ENCODE measurements at regions not wholly inside any gene's neighbourhood (a gene's known extent, or its start where the extent isn't known, plus 50 kb on each side); places are given as distances from the start of the nearest gene placed in this dataset.

GRCh38 chrX:128518508-128518907 lies 466.3 kb upstream of the ACTRT1 start:
- no peak for TF ChIP-seq Cebpa-rat (IDR thresholded peaks at IDR 0.05)
- Histone ChIP-seq H3K9ac (no peak overlapping the region), H3K27me3 (peaks cover 58 to 100% (median 97%) of the 10 kb centered on the region in 11 experiments), H3K4me1 (no peaks in the 10 kb centered on the region), H4K20me1 (peaks cover 0 to 12% (median 0%) of the 10 kb centered on the region in 11 experiments; a peak in 2 of 22 replicates), H3K9me3 (replicated peaks in 1 of 11) (peaks cover 0 to 9% (median 0%) of the 10 kb centered on the region in 11 experiments; a peak in 1 of 22 replicates), H3K4me3 (no peak overlapping the region), H3K36me3 (no peaks in the 10 kb centered on the region), H3K4me2 (no peak overlapping the region), H3K27ac (no peak overlapping the region)

- Histone ChIP-seq H3K4me2 (no peak overlapping the region), H3K27me3 (peaks cover 58 to 99% (median 95%) of the 10 kb centered on the region in 11 experiments), H3K4me1 (no peaks in the 10 kb centered on the region), H4K20me1 (peaks cover 0 to 12% (median 0%) of the 10 kb centered on the region in 11 experiments; a peak in 2 of 22 replicates), H3K4me3 (no peak overlapping the region), H3K9me3 (replicated peaks in 1 of 11) (peaks cover 0 to 4% (median 0%) of the 10 kb centered on the region in 11 experiments; a peak in 1 of 22 replicates), H3K27ac (no peak overlapping the region), H3K36me3 (no peaks in the 10 kb centered on the region), H3K9ac (no peak overlapping the region)
- TF ChIP-seq Cebpa-rat (IDR thresholded peaks at IDR 0.05): no peak
These were observed 465.5 kb upstream of the ACTRT1 start for GRCh38 chrX:128517691-128518090.

- no peak overlapping the region for H3K4me2 ChIP-seq
- H4K20me1 ChIP-seq: no peaks in the 10 kb centered on the region
- no peak overlapping the region for H3K4me3 ChIP-seq
- no peaks in the 10 kb centered on the region for H3K4me1 ChIP-seq
- no peak for TF ChIP-seq Cebpa-rat (IDR thresholded peaks at IDR 0.05)
- no peaks in the 10 kb centered on the region for H3K36me3 ChIP-seq
- H3K9me3 ChIP-seq (replicated peaks in 1 of 11): peaks cover 0 to 2% (median 0%) of the 10 kb centered on the region in 11 experiments; a peak in 3 of 22 replicates
- H3K27me3 ChIP-seq: peaks cover 50 to 97% (median 80%) of the 10 kb centered on the region in 11 experiments
- H3K9ac ChIP-seq: no peak overlapping the region
- H3K27ac ChIP-seq: no peak overlapping the region
These were observed 452.3 kb upstream of the ACTRT1 start for GRCh38 chrX:128504496-128504895.

DNA sequence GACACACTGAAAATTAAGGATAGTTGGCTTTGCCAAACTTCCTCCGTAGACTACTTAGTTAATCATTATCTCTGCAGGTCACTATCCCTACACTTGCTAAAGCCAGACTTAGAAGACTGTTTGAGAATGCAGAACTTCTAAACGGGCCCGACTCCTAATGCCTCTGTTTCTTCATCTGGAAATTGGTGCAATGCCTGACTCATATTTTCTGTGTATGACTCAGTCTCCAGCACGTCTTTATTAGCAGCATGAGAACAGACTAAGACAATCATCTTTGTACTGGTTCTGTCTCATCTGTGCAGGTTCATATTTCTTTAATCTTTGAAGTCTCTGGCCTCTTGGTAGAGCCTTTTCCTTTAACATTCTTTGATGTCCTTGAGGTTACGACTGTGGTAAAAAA lies 411.9 kb upstream of the ACTRT1 start:
- H3K36me3 ChIP-seq: no peaks in the 10 kb centered on the region
- H3K27me3 ChIP-seq: peaks cover 34 to 95% (median 87%) of the 10 kb centered on the region in 11 experiments
- no peak overlapping the region for H3K9ac ChIP-seq
- no peaks in the 10 kb centered on the region for H3K4me1 ChIP-seq
- peaks cover 0 to 1% (median 0%) of the 10 kb centered on the region in 11 experiments; a peak in 1 of 22 replicates for H3K9me3 ChIP-seq (replicated peaks in 1 of 11)
- no peak overlapping the region for H3K4me3 ChIP-seq
- no peaks in the 10 kb centered on the region for H4K20me1 ChIP-seq
- H3K27ac ChIP-seq: no peak overlapping the region
- TF ChIP-seq Cebpa-rat (IDR thresholded peaks at IDR 0.05): no peak
- no peak overlapping the region for H3K4me2 ChIP-seq

- no peak overlapping the region for H3K4me2 ChIP-seq
- H3K27ac ChIP-seq: no peak overlapping the region
- no peaks in the 10 kb centered on the region for H3K4me1 ChIP-seq
- no peak overlapping the region for H3K4me3 ChIP-seq
- peaks cover 3 to 6% (median 4%) of the 10 kb centered on the region in 11 experiments; a peak in 17 of 22 replicates for H3K9me3 ChIP-seq (replicated peaks in 1 of 11)
- H3K27me3 ChIP-seq: peaks cover 60 to 96% (median 88%) of the 10 kb centered on the region in 11 experiments
- no peaks in the 10 kb centered on the region for H3K36me3 ChIP-seq
- TF ChIP-seq Cebpa-rat (IDR thresholded peaks at IDR 0.05): no peak
- no peak overlapping the region for H3K9ac ChIP-seq
- H4K20me1 ChIP-seq: no peaks in the 10 kb centered on the region
These were observed 408.6 kb upstream of the ACTRT1 start for GRCh38 chrX:128460835-128461234.

DNA sequence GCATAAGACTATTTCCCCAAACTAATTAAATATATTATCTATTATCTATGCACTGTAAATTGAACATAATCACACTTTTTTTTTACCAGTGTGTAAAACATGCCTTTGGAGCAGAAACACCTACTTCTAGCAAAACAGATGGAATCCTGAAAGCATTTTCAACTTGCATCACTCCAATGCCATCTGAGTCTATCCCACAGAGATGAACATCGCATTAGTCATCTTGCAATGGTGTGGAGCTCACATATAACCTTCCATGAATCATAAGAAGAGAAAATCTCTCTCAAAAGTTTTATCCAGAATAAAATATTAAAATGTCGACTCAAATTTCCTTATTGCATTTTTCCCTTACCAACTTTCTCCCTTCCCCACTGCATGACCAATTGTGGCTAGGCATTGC lies 406.7 kb upstream of the ACTRT1 start:
- Histone ChIP-seq H3K4me3 (no peak overlapping the region), H3K4me2 (no peak overlapping the region), H3K27me3 (peaks cover 58 to 96% (median 88%) of the 10 kb centered on the region in 11 experiments), H3K9me3 (replicated peaks in 1 of 11) (peaks cover 22 to 25% (median 23%) of the 10 kb centered on the region in 11 experiments), H3K4me1 (no peaks in the 10 kb centered on the region), H4K20me1 (no peaks in the 10 kb centered on the region; a peak in 1 of 22 replicates), H3K27ac (no peak overlapping the region), H3K36me3 (no peaks in the 10 kb centered on the region), H3K9ac (no peak overlapping the region)
- no peak for TF ChIP-seq Cebpa-rat (IDR thresholded peaks at IDR 0.05)

GRCh38 chrX:128457674-128458073 lies 405.5 kb upstream of the ACTRT1 start:
- H3K9ac ChIP-seq: no peak overlapping the region

GRCh38 chrX:128439159-128439558 lies 387.0 kb upstream of the ACTRT1 start:
- no peak overlapping the region for H3K4me2 ChIP-seq
- H3K27me3 ChIP-seq: peaks cover 42 to 93% (median 69%) of the 10 kb centered on the region in 11 experiments
- no peak for TF ChIP-seq Cebpa-rat (IDR thresholded peaks at IDR 0.05)
- no peak overlapping the region for H3K4me3 ChIP-seq
- no peaks in the 10 kb centered on the region for H3K9me3 ChIP-seq (replicated peaks in 1 of 11)
- no peaks in the 10 kb centered on the region for H3K4me1 ChIP-seq
- H3K36me3 ChIP-seq: no peaks in the 10 kb centered on the region
- H3K27ac ChIP-seq: no peak overlapping the region
- H4K20me1 ChIP-seq: no peaks in the 10 kb centered on the region
- H3K9ac ChIP-seq: no peak overlapping the region

More at GRCh38 chrX:128457674-128458073, 405.5 kb upstream of the ACTRT1 start:
- H3K4me2 ChIP-seq: no peak overlapping the region
- TF ChIP-seq Cebpa-rat (IDR thresholded peaks at IDR 0.05): no peak
- no peaks in the 10 kb centered on the region; a peak in 1 of 22 replicates for H4K20me1 ChIP-seq
- H3K27me3 ChIP-seq: peaks cover 58 to 97% (median 88%) of the 10 kb centered on the region in 11 experiments
- H3K27ac ChIP-seq: no peak overlapping the region
- H3K4me1 ChIP-seq: no peaks in the 10 kb centered on the region
- H3K36me3 ChIP-seq: no peaks in the 10 kb centered on the region
- peaks cover 23 to 33% (median 25%) of the 10 kb centered on the region in 11 experiments for H3K9me3 ChIP-seq (replicated peaks in 1 of 11)
- no peak overlapping the region for H3K4me3 ChIP-seq

DNA sequence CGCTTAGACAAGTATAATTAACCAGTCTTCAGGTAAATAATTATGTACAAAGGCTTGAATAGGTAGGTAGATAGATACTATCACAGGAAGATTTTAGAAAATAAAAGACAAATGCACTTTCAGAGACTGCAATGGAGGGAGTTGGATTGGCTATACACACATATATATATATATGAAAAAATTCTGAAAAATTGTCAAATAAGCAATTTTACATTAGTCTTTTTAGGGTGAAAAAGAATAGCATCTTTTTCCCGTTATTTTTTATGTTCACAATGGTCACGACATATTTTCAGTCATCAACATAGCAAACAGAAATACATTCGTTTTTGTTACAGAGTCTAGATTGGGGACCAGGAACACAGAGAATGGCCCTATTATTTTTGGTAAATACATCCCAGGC lies 385.9 kb upstream of the ACTRT1 start:
- H3K36me3 ChIP-seq: no peaks in the 10 kb centered on the region
- no peak for TF ChIP-seq Cebpa-rat (IDR thresholded peaks at IDR 0.05)
- no peak overlapping the region for H3K4me2 ChIP-seq
- H4K20me1 ChIP-seq: no peaks in the 10 kb centered on the region
- H3K9me3 ChIP-seq (replicated peaks in 1 of 11): no peaks in the 10 kb centered on the region
- H3K27ac ChIP-seq: no peak overlapping the region
- no peaks in the 10 kb centered on the region for H3K4me1 ChIP-seq
- H3K27me3 ChIP-seq: peaks cover 50 to 100% (median 79%) of the 10 kb centered on the region in 11 experiments
- no peak overlapping the region for H3K4me3 ChIP-seq
- no peak overlapping the region for H3K9ac ChIP-seq

DNA sequence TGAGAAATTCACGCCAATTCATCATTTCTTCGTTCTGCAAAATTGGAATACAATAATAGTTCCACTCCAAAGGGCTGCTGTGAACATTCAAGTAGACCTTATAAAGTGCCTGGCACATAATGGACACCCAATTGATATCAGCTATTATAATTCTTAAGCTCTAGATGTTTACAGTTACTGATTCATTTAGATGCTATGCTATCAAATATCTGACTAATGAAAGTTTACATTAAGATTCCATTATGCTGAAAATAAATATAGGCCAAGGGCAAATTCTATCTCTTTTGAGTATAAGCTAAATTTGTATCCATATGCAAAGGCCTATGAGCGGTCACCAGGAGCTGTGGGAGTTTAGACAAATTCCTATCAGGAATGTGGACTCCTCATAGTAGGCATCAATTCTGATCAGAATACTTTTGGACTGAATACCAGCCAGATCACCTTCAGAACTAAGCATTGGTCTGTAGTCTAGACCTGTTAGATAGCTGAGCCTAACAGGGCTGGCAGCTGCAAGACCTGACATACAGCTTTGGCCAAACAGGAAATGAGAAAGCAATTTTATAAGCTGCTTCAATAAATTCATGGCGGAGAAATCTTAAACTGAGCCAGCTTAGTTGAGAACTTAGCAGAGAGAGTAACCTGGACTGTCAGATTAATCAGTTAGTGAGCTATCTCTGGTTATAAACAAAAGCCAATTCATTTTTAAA lies 384.3 kb upstream of the ACTRT1 start:
- no peaks in the 10 kb centered on the region for H3K9me3 ChIP-seq (replicated peaks in 1 of 11)
- H3K4me2 ChIP-seq: no peak overlapping the region
- H3K36me3 ChIP-seq: no peaks in the 10 kb centered on the region
- peaks cover 64 to 100% (median 93%) of the 10 kb centered on the region in 11 experiments for H3K27me3 ChIP-seq
- no peak overlapping the region for H3K4me3 ChIP-seq
- no peak overlapping the region for H3K9ac ChIP-seq
- no peak overlapping the region for H3K27ac ChIP-seq
- H4K20me1 ChIP-seq: no peaks in the 10 kb centered on the region
- no peaks in the 10 kb centered on the region for H3K4me1 ChIP-seq
- no peak for TF ChIP-seq Cebpa-rat (IDR thresholded peaks at IDR 0.05)

Data from BLaER1 treated with 17β-estradiol and CSF1 and Interleukin-3, amounts not matched to agents 10 nM and 100 nM (cell line).